Mammary epithelial cell (primary cell): ENCODE measurements at regions not wholly inside any gene's neighbourhood (a gene's known extent, or its start where the extent isn't known, plus 50 kb on each side); places are given as distances from the start of the nearest gene placed in this dataset.

ENCODE experiments used
- EZH2 ChIP-seq: IDR thresholded peaks from 2 replicates; pipeline ENCODE4 v1.6.1; 2012; ENCODE audit warnings: low read length, inconsistent platforms, borderline replicate concordance
- TF ChIP-seq, protein P1 (sequence below), 2 donors: IDR thresholded peaks in 1 of 2; conservative IDR thresholded peaks in 1 of 2; 2 replicates each; pipeline ENCODE4 v1.5.1; 2011 to 2012; ENCODE audit warnings: inconsistent platforms in 2 of 2, low read length in 2 of 2, mild to moderate bottlenecking in 2 of 2, control low read depth in 1 of 2, low read depth in 1 of 2; ENCODE audit not compliant: insufficient read depth in 1 of 2; ENCODE audit errors: extremely low read depth in 1 of 2

DNA sequence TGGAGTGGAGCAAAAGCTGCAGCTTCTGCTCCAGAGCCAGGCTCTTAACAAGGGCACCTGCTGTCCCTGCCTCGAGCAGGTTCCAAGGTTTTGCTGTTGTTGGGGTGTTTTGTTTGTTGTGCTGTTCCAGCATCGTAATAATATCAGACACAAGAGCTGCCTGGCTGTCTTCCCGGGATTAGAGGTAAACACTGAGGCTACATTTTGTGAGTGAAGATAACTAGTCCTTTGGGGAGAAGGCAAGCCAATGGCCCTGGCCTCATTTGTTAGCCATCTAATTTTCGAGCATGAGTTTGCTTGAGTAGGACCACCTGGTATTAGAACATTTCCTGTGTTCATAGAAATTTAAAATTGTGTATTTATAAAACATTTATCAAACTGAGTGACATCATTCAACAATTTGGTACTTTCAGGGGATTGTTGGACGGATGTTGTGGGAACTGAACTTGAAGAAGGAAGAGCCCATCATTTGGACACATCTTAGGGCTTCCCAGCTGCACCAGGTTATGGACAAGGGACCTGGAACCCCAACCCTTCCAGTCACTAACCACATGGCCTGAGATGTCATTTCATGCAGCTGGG is 555.0 kb downstream of the TNS3 start:
- TF ChIP-seq, protein P1, sequence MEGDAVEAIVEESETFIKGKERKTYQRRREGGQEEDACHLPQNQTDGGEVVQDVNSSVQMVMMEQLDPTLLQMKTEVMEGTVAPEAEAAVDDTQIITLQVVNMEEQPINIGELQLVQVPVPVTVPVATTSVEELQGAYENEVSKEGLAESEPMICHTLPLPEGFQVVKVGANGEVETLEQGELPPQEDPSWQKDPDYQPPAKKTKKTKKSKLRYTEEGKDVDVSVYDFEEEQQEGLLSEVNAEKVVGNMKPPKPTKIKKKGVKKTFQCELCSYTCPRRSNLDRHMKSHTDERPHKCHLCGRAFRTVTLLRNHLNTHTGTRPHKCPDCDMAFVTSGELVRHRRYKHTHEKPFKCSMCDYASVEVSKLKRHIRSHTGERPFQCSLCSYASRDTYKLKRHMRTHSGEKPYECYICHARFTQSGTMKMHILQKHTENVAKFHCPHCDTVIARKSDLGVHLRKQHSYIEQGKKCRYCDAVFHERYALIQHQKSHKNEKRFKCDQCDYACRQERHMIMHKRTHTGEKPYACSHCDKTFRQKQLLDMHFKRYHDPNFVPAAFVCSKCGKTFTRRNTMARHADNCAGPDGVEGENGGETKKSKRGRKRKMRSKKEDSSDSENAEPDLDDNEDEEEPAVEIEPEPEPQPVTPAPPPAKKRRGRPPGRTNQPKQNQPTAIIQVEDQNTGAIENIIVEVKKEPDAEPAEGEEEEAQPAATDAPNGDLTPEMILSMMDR (conservative IDR thresholded peaks at IDR 0.05 in 1 of 2, IDR thresholded peaks at IDR 0.05 in 1 of 2; ENCODE audit: extremely low read depth in 1 of 2, insufficient read depth in 1 of 2, low read depth in 1 of 2, low read length in 2 of 2): no peak
- no peak for TF ChIP-seq EZH2
